GM18526 (cell line): ENCODE measurements at regions not wholly inside any gene's neighbourhood (a gene's known extent, or its start where the extent isn't known, plus 50 kb on each side); places are given as distances from the start of the nearest gene placed in this dataset.

ENCODE experiments used
- POLR2A ChIP-seq: IDR thresholded peaks from 3 replicates; pipeline ENCODE4 v1.6.1; 2011; ENCODE audit not compliant: insufficient read length; ENCODE audit errors: extremely low read depth

- no peak for TF ChIP-seq POLR2A
Measured at GRCh38 chr19:27872370-27872769, 1340.6 kb downstream of the UQCRFS1 start.

GRCh38 chr19:27870293-27870692 lies 1342.7 kb downstream of the UQCRFS1 start:
- TF ChIP-seq POLR2A, result no peak

DNA sequence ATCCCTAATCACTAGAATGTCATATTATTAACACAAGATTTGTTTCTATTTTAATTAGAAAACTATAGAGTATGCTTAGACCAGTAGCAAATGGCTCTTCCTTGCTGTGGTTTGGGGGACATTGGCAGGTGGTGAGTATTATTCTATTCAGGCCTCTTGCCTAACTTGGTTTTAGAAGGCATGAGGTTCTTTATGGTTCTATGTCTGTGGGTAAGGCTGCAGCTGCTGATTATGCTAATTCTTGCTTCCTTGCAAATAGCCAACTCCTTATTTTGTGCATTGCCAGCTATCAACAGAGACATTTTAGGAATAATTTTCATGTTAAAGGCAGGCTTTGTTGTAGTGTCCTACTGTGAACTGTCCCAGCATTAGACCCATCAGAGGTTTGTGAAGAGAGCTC lies 1344.9 kb downstream of the UQCRFS1 start:
- TF ChIP-seq POLR2A, result no peak

DNA sequence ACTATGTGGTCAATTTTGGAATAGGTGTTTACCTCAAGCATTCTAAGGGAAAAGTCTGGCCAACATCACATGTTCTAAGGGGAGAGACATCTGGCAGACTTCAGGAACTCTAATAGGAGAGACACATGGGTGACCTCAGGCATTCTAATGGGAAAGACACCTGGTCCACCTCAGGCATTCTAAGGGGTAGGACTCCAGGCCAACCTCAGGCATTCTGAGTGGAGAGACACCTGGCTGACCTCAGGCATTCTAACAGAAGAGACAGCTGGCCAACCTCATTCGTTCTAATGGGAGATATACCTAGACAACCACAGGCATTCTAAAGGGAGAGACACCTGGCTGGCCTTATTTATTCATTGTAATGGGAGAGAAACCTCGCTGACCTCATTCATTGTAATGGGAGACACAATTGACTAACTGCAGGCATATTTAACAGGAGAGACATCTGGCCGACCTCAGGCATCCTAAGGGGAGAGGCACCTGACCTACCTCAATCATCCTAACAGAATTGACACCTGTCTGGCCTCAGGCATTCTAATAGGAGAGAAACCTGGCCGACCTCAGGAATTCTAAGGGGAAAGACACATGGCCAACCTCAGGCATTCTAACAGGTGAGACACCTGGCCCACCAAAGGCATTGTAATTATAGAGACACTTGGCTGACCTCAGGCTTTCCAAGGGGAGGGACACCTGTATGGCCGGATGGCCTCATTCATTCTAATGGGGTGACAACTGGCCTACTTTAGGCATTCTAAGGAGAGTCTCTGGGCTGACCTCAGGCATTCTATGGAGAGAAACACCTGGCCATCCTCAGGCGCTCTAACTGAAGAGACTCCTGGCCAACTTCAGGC lies 1346.8 kb downstream of the UQCRFS1 start:
- no peak for TF ChIP-seq POLR2A

DNA sequence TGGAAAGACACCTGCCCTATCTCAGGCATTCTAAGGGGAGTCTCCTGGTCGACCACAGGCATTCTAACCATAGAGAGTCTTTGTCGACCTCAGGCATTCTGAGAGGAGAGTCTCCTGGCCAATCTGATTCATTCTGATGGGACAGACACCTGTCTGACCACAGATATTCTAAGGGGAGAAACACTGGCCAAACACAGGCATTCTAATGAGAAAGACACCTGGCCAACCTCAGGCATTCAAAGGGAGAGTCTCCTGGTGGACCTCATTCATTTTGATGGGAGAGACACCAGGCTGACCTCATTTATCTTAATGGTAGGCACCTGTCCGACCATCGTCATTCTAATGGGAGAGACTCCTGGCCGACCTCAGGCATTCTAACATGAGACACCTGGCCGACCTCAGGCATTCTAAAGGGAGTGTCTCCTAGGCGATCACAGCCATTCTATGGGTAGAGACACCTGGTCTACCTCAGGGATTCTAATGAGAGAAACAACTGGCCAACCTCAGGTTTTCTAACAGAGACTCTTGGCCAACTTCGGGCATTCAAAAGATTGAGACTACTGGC lies 1351.5 kb downstream of the UQCRFS1 start:
- TF ChIP-seq POLR2A, result no peak

GRCh38 chr19:27860309-27860934 lies 1352.5 kb downstream of the UQCRFS1 start:
- TF ChIP-seq POLR2A, result no peak

GRCh38 chr19:27859689-27860088 lies 1353.3 kb downstream of the UQCRFS1 start:
- TF ChIP-seq POLR2A, result no peak

- TF ChIP-seq POLR2A, result no peak
Measured at GRCh38 chr19:27858981-27859581, 1353.9 kb downstream of the UQCRFS1 start.

- TF ChIP-seq POLR2A, result no peak
Measured at GRCh38 chr19:27851543-27852060, 1361.3 kb downstream of the UQCRFS1 start.

DNA sequence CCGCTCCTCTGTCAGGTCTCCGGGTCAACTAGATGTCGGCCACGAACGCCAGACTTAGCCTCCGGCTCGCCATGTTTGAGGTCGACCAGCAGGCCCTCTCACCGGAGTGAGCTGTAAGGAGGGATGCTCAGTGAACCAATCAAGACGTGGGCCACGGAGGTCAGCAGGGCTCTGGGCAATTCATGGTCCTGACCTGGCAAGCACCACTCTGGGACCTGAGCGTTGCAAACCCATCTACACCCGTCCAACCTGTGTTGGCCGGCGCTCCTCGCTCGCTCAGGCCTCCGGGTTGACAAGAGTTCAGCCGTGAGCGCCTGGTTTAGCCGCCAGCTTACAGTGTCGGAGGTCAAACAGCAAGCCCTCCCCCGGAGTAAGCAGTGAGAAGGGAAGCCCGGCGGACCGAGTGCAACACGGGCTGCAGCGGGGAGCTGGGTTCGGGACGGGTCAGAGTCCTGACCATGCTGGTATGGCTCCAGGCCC lies 1361.9 kb downstream of the UQCRFS1 start:
- TF ChIP-seq POLR2A, result no peak

GRCh38 chr19:27846944-27847343 lies 1366.0 kb downstream of the UQCRFS1 start:
- TF ChIP-seq POLR2A, result no peak

DNA sequence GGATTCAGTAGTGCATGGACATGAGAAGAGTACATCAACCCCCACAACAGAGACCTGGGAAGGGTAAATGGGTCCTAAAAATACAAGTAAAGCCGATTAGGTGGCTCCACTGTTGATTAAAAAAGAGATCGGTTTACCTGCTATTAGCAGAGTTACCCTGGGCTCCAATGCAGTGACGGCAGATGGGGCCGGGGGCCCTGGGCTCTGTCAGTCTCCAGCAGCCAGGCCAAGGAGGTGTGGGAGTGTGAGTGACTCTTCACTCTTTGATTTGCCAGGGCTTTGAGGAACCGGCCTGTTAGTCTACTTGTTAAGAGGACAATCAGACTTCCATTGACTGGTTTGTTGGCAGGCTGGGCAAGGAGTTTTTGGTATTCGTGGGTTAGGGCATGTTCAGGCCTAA lies 1368.7 kb downstream of the UQCRFS1 start:
- TF ChIP-seq POLR2A, result no peak

GRCh38 chr19:27843861-27844260 lies 1369.1 kb downstream of the UQCRFS1 start:
- TF ChIP-seq POLR2A, result no peak

- TF ChIP-seq POLR2A, result no peak
Measured at GRCh38 chr19:27833031-27833430, 1379.9 kb downstream of the UQCRFS1 start.

- no peak for TF ChIP-seq POLR2A
Measured at GRCh38 chr19:27828829-27829228, 1384.1 kb downstream of the UQCRFS1 start.
